Esophagus muscularis mucosa (tissue), 4 donors: ENCODE measurements at regions not wholly inside any gene's neighbourhood (a gene's known extent, or its start where the extent isn't known, plus 50 kb on each side); places are given as distances from the start of the nearest gene placed in this dataset.

ENCODE experiments used
- EP300 ChIP-seq: sonication (generic); formaldehyde crosslinking; IDR thresholded peaks from one replicate; pipeline ENCODE4 v1.6.1; 2017; ENCODE audit warnings: antibody characterized with exemption
- POLR2A ChIP-seq: fragments of 450-650 bp; IDR thresholded peaks from one replicate; pipeline ENCODE4 v1.6.1; 2017; ENCODE audit warnings: antibody characterized with exemption, moderate library complexity, mild to moderate bottlenecking, low read depth
- POLR2AphosphoS5 ChIP-seq, 2 donors: sonication (generic); formaldehyde crosslinking; IDR thresholded peaks; one replicate each; pipeline ENCODE4 v1.6.1; 2017; ENCODE audit warnings: antibody characterized with exemption in 2 of 2
- TF ChIP-seq, protein P1 (sequence below), 3 experiments: fragments of 200-600 bp in 2 of 3; fragments of 450-650 bp in 1 of 3; sonication (generic) in 2 of 3; IDR thresholded peaks; one replicate each; pipeline ENCODE4 v1.5.1; 2017 to 2019; ENCODE audit warnings: antibody characterized with exemption in 3 of 3, mild to moderate bottlenecking in 2 of 3, moderate library complexity in 1 of 3

DNA sequence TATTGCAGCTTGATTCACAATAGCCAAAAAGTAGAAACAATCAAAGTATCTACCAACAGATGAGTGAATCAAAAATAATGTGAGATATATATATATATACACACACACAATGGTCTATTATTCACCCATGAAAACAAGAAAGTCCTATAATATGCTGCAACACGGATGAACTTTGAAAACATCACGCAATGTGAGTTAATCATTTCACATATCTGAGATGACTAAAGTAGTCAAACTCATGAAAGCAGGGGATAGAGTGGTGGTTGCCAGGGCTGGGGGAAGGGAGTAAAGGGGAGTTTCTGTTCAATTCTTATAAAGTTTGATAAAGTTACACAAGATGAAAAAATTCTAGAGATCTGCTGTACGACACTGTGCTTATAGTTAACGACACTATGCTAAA lies 1234.8 kb downstream of the MRPL39 start:
- TF ChIP-seq, protein P1, sequence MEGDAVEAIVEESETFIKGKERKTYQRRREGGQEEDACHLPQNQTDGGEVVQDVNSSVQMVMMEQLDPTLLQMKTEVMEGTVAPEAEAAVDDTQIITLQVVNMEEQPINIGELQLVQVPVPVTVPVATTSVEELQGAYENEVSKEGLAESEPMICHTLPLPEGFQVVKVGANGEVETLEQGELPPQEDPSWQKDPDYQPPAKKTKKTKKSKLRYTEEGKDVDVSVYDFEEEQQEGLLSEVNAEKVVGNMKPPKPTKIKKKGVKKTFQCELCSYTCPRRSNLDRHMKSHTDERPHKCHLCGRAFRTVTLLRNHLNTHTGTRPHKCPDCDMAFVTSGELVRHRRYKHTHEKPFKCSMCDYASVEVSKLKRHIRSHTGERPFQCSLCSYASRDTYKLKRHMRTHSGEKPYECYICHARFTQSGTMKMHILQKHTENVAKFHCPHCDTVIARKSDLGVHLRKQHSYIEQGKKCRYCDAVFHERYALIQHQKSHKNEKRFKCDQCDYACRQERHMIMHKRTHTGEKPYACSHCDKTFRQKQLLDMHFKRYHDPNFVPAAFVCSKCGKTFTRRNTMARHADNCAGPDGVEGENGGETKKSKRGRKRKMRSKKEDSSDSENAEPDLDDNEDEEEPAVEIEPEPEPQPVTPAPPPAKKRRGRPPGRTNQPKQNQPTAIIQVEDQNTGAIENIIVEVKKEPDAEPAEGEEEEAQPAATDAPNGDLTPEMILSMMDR (IDR thresholded peaks at IDR 0.05) = no peak
- TF ChIP-seq POLR2A (no peak), EP300 (no peak), POLR2AphosphoS5 (IDR thresholded peaks at IDR 0.05) (no peak)
